NCI-H446 (cell line): ENCODE measurements at regions not wholly inside any gene's neighbourhood (a gene's known extent, or its start where the extent isn't known, plus 50 kb on each side); places are given as distances from the start of the nearest gene placed in this dataset.
"Not testable (repeated sequence)": the region's sequence is repeated elsewhere in the genome, so short reads cannot be mapped to it uniquely, and the experiment has no call there.

Experiments
- DNase-seq, 2 experiments: peaks; one replicate each; lab custom pipeline; 2025; lab: John Stamatoyannopoulos, UW

- DNase-seq = no peak
These were observed 265.4 kb downstream of the MIAT start for GRCh38 chr22:26922806-26923205.

GRCh38 chr22:26923531-26923930 is 266.1 kb downstream of the MIAT start:
- DNase-seq = no peak

GRCh38 chr22:26927821-26928220 is 270.4 kb downstream of the MIAT start:
- peak in 1 of 2 experiments; percentile 29 for DNase-seq

- DNase-seq = no peak
These were observed 274.1 kb downstream of the MIAT start for GRCh38 chr22:26931471-26931870.

GRCh38 chr22:26933105-26933590 is 275.8 kb downstream of the MIAT start:
- DNase-seq = no peak

- DNase-seq = no peak
These were observed 279.8 kb downstream of the MIAT start for GRCh38 chr22:26937213-26937612.

GRCh38 chr22:26939466-26939865 is 282.1 kb downstream of the MIAT start:
- DNase-seq = no peak

- DNase-seq = no peak
These were observed 284.7 kb downstream of the MIAT start for GRCh38 chr22:26941896-26942636.

- DNase-seq = no peak
These were observed 285.2 kb downstream of the MIAT start for GRCh38 chr22:26942637-26942957.

- DNase-seq = no peak
These were observed 288.2 kb downstream of the MIAT start for GRCh38 chr22:26945565-26945964.

- no peak for DNase-seq
These were observed 291.8 kb downstream of the MIAT start for GRCh38 chr22:26949193-26949592.

- DNase-seq = not testable (repeated sequence)
These were observed 293.8 kb downstream of the MIAT start for GRCh38 chr22:26951139-26951538.

- no peak for DNase-seq
These were observed 294.6 kb downstream of the MIAT start for GRCh38 chr22:26952004-26952403.

- no peak for DNase-seq
These were observed 295.1 kb downstream of the MIAT start for GRCh38 chr22:26952451-26953011.

- DNase-seq = no peak
These were observed 295.9 kb downstream of the MIAT start for GRCh38 chr22:26953012-26953883.

- DNase-seq = no peak
These were observed 299.0 kb downstream of the MIAT start for GRCh38 chr22:26956371-26956770.

GRCh38 chr22:26957176-26957575 is 299.8 kb downstream of the MIAT start:
- DNase-seq = no peak

GRCh38 chr22:26957897-26958296 is 300.5 kb downstream of the MIAT start:
- DNase-seq = no peak

GRCh38 chr22:26958378-26958777 is 301.0 kb downstream of the MIAT start:
- no peak for DNase-seq

- no peak for DNase-seq
These were observed 307.3 kb downstream of the MIAT start for GRCh38 chr22:26964642-26965041.

- no peak for DNase-seq
These were observed 309.9 kb downstream of the MIAT start for GRCh38 chr22:26967282-26967681.

- DNase-seq = no peak
These were observed 311.6 kb downstream of the MIAT start for GRCh38 chr22:26968859-26969523.
